Natural killer cell (primary cell): ENCODE measurements at regions not wholly inside any gene's neighbourhood (a gene's known extent, or its start where the extent isn't known, plus 50 kb on each side); places are given as distances from the start of the nearest gene placed in this dataset.

Source experiments
- ATAC-seq, 3 donors: fragments of 150-1000 bp in 2 of 3; fragments of 200-7000 bp in 1 of 3; cut with Tn5 transposase; 1 replicate in 1 of 3; 2 replicates in 2 of 3; pipeline ENCODE4 v1.10.0; 2021; ENCODE audit warnings: mild to moderate bottlenecking in 2 of 3, moderate library complexity in 2 of 3
- DNase-seq, 2 donors: peaks; one replicate each; pipeline versions ENCODE4 v3.0.0 to v3.0.0-alpha.2; 2013 to 2021; ENCODE audit warnings: mixed read lengths in 1 of 2
- H3K27ac ChIP-seq: one replicate; pipeline ENCODE4 v1.5.1; 2013; ENCODE audit warnings: mild to moderate bottlenecking, low read length
- H3K27me3 ChIP-seq: one replicate; pipeline ENCODE4 v1.6.1; 2013; ENCODE audit warnings: low read length; ENCODE audit not compliant: control insufficient read depth, insufficient read depth
- H3K36me3 ChIP-seq: one replicate; pipeline ENCODE4 v1.6.1; 2013; ENCODE audit warnings: low read length; ENCODE audit not compliant: control insufficient read depth, insufficient read depth
- H3K4me1 ChIP-seq: one replicate; pipeline ENCODE4 v1.6.1; 2013; ENCODE audit warnings: low read length; ENCODE audit not compliant: control insufficient read depth, insufficient read depth
- H3K4me3 ChIP-seq: one replicate; pipeline ENCODE4 v1.5.1; 2013; ENCODE audit warnings: low read length
- H3K9me3 ChIP-seq: one replicate; pipeline ENCODE4 v1.6.1; 2013; ENCODE audit warnings: low read length; ENCODE audit not compliant: control insufficient read depth, insufficient read depth
- H3K27ac Mint-ChIP-seq, 2 donors: one replicate each; pipeline ENCODE4 v1.8.0; 2022; ENCODE audit warnings: mild to moderate bottlenecking in 2 of 2, mixed read lengths in 2 of 2, moderate library complexity in 1 of 2
- H3K27me3 Mint-ChIP-seq, 2 donors: one replicate each; pipeline ENCODE4 v1.8.0; 2022; ENCODE audit warnings: low read depth in 2 of 2, mixed read lengths in 2 of 2
- H3K36me3 Mint-ChIP-seq: one replicate; pipeline ENCODE4 v1.8.0; 2022; ENCODE audit warnings: mixed read lengths
- H3K4me1 Mint-ChIP-seq, 2 donors: one replicate each; pipeline ENCODE4 v1.8.0; 2022; ENCODE audit warnings: mixed read lengths in 2 of 2
- H3K4me3 Mint-ChIP-seq: one replicate; pipeline ENCODE4 v1.8.0; 2022; ENCODE audit warnings: mild to moderate bottlenecking, moderate library complexity, mixed read lengths
- H3K9me3 Mint-ChIP-seq, 2 donors: one replicate each; pipeline ENCODE4 v1.8.0; 2022; ENCODE audit warnings: mixed read lengths in 2 of 2
- CTCF ChIP-seq: fragments of 200-600 bp; IDR thresholded peaks from one replicate; pipeline ENCODE4 v1.8.0; 2022; ENCODE audit warnings: antibody characterized with exemption
- WGBS: methylation state at CpG from one replicate; pipeline ENCODE4 v1.1.7; 2013; ENCODE audit warnings: missing lambda C conversion rate; ENCODE audit not compliant: insufficient coverage; 5-methylcytosine and 5-hydroxymethylcytosine counted together
- intact Hi-C: fragments of 100-400 bp; cut with micrococcal nuclease; formaldehyde crosslinking; loops from one replicate; pipeline ENCODE4 v1.14.2; 2022

GRCh38 chr3:127431066-127431465 is 143.2 kb upstream of the PRR20G start:
- Mint-ChIP-seq H3K27ac (no peak overlapping the region), H3K36me3 (no peaks in the 10 kb centered on the region), H3K9me3 (no peaks in the 10 kb centered on the region), H3K4me3 (no peak overlapping the region), H3K4me1 (no peaks in the 10 kb centered on the region), H3K27me3 (peaks cover 29 to 50% of the 10 kb centered on the region in 2 donors)
- no peak for TF ChIP-seq CTCF
- Histone ChIP-seq H3K9me3 (no peaks in the 10 kb centered on the region), H3K27me3 (no peaks in the 10 kb centered on the region), H3K4me3 (no peak overlapping the region), H3K36me3 (no peaks in the 10 kb centered on the region), H3K27ac (no peak overlapping the region), H3K4me1 (no peaks in the 10 kb centered on the region)
- no peak for DNase-seq
- peak in 1 of 3 donors; percentile 39 for ATAC-seq
- 89% methylated on average over 5 of the region's 6 CpGs for WGBS
- intact Hi-C loops, result no loop called here

GRCh38 chr3:127428344-127428997 is 140.6 kb upstream of the PRR20G start:
- intact Hi-C loops, result no loop called here
- ATAC-seq, result no peak
- no peak overlapping the region for H3K27ac Mint-ChIP-seq
- no peaks in the 10 kb centered on the region for H3K9me3 Mint-ChIP-seq
- Histone ChIP-seq H3K27me3 (no peaks in the 10 kb centered on the region), H3K4me3 (no peak overlapping the region), H3K36me3 (no peaks in the 10 kb centered on the region), H3K9me3 (no peaks in the 10 kb centered on the region), H3K27ac (no peak overlapping the region), H3K4me1 (no peaks in the 10 kb centered on the region)
- H3K36me3 Mint-ChIP-seq, result no peaks in the 10 kb centered on the region
- WGBS, result 93% methylated on average over 2 of the region's 2 CpGs
- peaks cover 41 to 56% of the 10 kb centered on the region in 2 donors for H3K27me3 Mint-ChIP-seq
- no peak overlapping the region for H3K4me3 Mint-ChIP-seq
- no peak for TF ChIP-seq CTCF
- DNase-seq, result no peak
- H3K4me1 Mint-ChIP-seq, result no peaks in the 10 kb centered on the region

- no peaks in the 10 kb centered on the region for H3K9me3 Mint-ChIP-seq
- Histone ChIP-seq H3K9me3 (no peaks in the 10 kb centered on the region), H3K36me3 (no peaks in the 10 kb centered on the region), H3K4me3 (no peak overlapping the region), H3K4me1 (no peaks in the 10 kb centered on the region), H3K27me3 (no peaks in the 10 kb centered on the region), H3K27ac (no peak overlapping the region)
- H3K36me3 Mint-ChIP-seq, result no peaks in the 10 kb centered on the region
- 67% methylated on average over 8 of the region's 8 CpGs for WGBS
- no peaks in the 10 kb centered on the region for H3K4me1 Mint-ChIP-seq
- peaks cover 43 to 55% of the 10 kb centered on the region in 2 donors for H3K27me3 Mint-ChIP-seq
- no peak for ATAC-seq
- no peak overlapping the region for H3K4me3 Mint-ChIP-seq
- no peak overlapping the region for H3K27ac Mint-ChIP-seq
- no peak for TF ChIP-seq CTCF
- DNase-seq, result no peak
- intact Hi-C loops, result no loop called here
Observed at GRCh38 chr3:127427666-127428065, 139.8 kb upstream of the PRR20G start.

GRCh38 chr3:127427156-127427555 is 139.3 kb upstream of the PRR20G start:
- Mint-ChIP-seq H3K9me3 (no peaks in the 10 kb centered on the region), H3K4me3 (no peak overlapping the region), H3K27me3 (peaks cover 40 to 50% of the 10 kb centered on the region in 2 donors), H3K4me1 (no peaks in the 10 kb centered on the region), H3K36me3 (no peaks in the 10 kb centered on the region), H3K27ac (no peak overlapping the region)
- intact Hi-C loops, result no loop called here
- H3K27me3 ChIP-seq, result no peaks in the 10 kb centered on the region
- no peaks in the 10 kb centered on the region for H3K4me1 ChIP-seq
- no peaks in the 10 kb centered on the region for H3K36me3 ChIP-seq
- no peak overlapping the region for H3K4me3 ChIP-seq
- no peak overlapping the region for H3K27ac ChIP-seq
- no peak for TF ChIP-seq CTCF
- no peaks in the 10 kb centered on the region for H3K9me3 ChIP-seq
- DNase-seq, result no peak
- WGBS, result 71% methylated on average over 6 of the region's 6 CpGs
- no peak for ATAC-seq
